GM21528 (cell line): ENCODE measurements at regions not wholly inside any gene's neighbourhood (a gene's known extent, or its start where the extent isn't known, plus 50 kb on each side); places are given as distances from the start of the nearest gene placed in this dataset.
"Not testable (repeated sequence)": the region's sequence is repeated elsewhere in the genome, so short reads cannot be mapped to it uniquely, and the experiment has no call there.

ENCODE experiments used
- ATAC-seq: cut with Tn5 transposase; IDR thresholded peaks from one replicate; pipeline ENCODE4 v1.9.1; 2021; ENCODE audit warnings: mild to moderate bottlenecking, moderate library complexity; ENCODE audit not compliant: unreplicated experiment, low FRiP score

GRCh38 chr5:144594234-144594633 lies 423.6 kb downstream of the KCTD16 start:
- not testable (repeated sequence) for ATAC-seq

DNA sequence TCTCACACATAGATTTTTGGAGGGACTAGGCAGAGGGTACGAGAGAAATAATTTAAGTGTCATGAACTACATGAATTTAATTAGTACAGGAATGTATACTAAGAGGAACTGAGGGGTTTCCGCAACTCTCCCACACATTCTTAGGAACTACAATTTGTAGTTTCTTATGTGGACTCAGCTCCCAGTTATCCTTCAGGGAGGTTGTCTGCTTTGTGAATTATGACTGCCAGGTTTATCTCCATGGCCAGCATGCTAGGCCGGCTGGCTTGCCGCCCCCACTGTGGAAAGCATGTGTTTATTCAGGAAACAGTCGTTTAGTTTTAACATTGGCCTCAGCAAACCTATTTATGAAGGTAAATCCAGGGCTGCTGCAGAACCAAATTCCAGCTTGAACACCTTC lies 415.0 kb downstream of the KCTD16 start:
- ATAC-seq, result no peak

- ATAC-seq, result no peak
Measured at GRCh38 chr5:144583541-144584449, 413.1 kb downstream of the KCTD16 start.

DNA sequence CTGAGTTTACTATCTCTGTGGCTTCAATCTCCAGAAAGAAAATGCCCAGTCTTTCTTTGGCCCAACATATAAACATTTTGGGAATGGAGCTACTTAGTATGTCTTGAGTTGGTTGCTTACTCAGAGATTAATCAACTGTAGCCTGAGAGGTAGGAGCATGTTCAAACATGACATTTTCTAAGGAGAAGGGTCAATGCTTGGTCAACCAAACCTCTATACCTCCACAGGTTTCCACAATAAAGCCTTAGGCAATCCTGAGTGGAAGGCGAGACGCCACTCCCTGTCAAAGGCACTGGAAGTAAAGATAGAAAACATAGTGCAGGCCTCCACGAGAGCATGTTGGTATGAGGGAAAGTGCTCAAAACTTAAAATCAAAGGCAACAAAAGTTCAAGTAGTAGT lies 411.4 kb downstream of the KCTD16 start:
- ATAC-seq, result no peak

GRCh38 chr5:144581044-144581443 lies 410.4 kb downstream of the KCTD16 start:
- no peak for ATAC-seq

GRCh38 chr5:144577676-144578075 lies 407.0 kb downstream of the KCTD16 start:
- ATAC-seq, result no peak

DNA sequence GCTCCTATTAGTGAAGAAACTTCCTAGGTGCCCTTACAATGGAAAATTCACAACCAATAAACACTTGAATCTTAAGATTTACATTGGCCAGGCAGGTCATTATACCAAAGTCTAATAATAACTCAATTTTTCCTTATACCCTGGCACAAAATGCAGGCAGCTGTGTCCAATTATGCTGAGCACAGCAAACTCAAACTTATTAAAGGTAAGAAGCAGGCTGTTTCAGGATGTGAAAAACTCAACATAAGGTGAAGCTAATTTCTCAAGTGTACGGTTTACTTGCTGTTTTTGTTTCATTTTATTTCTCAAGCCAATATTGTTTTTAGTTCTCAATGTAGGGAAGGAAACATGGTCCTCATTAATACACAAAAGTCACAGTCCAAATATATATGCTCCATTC lies 405.1 kb downstream of the KCTD16 start:
- no peak for ATAC-seq

DNA sequence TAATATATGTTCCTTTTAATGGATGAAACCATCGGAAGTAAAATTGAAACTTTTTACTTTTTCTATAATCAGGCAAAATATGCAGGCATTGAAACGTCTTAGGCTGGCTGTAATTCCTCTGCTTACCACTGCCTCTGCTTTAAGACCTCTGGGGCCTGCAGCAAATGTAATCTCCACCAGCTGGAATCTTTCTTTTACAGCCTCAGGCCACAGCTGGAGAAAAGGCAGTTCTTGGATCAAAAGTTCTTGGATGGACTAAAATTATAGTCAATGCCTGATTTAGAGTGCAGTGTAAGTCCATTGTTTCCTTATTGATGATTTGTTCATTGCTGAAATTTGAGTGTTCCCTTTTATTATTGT lies 396.7 kb downstream of the KCTD16 start:
- ATAC-seq, result no peak

DNA sequence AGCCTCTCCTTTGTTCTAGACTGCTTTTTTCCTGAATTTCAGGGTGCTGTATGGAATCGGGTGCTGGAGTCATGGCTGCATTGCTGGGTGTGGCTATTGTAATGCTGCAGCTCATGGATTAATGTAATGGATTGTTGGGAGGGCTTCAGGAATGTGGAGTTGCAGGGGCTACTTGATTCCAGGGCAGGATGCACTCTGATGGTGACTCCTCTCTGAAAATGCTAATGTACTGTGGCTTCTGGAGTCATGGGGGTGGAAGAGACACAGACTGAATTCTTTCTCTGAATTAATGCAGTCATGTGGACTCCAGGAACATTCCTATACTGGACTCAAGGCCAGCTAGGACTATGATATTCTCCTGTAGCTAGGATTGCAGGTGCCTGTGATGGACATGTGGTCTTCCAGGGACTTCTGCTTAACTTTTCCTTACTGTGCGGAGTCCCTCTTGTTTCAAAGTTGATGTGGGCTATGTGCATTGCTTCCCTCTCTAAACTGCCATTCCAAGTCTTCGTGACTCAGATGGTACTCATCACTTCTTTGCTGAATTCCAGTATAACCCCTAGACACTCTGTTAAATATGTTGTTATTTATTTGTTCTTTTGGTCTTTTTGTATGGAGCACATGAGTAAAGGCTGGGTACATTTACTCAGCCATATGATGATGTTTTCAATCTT lies 396.2 kb downstream of the KCTD16 start:
- no peak for ATAC-seq

- no peak for ATAC-seq
Measured at GRCh38 chr5:144549580-144549979, 378.9 kb downstream of the KCTD16 start.

- no peak for ATAC-seq
Measured at GRCh38 chr5:144548936-144549335, 378.3 kb downstream of the KCTD16 start.

DNA sequence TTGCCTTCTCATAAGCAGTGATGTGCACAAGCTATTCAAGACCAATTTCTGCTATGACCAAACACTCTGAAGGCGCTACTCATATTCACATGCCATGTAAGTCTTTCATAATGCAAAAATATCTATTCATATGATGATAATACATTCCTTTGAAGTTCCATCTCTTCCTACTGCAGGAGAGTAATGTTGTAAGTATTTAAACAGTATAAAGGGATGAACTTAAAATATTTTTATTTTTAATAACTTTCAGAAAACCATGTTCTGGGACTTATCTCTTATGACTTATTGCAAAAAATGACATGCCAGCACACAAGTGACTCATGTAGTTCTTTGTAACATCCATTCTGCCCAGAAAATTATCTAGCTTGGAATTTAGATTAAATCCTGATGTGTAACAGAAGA lies 376.4 kb downstream of the KCTD16 start:
- no peak for ATAC-seq

DNA sequence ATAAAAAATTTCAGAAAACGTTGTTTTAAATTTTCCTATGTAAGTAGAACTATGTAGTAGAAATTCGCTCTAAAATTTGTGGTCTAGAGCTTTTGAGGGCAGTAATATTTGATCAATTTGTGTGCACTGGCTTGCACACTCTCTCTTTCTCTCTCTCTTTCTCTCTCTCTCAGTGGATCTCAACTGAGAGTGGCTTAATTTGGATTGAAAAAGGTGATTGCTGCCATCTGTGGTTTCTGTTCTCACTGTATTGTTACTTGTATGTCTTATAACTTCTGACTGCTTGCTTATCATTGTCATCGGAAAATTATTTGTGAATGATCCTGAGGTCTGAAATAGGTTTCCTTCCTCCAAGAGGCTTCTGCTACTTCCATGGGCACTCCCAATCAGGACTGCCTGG lies 368.2 kb downstream of the KCTD16 start:
- no peak for ATAC-seq
